PFSK-1 (cell line): ENCODE measurements at regions not wholly inside any gene's neighbourhood (a gene's known extent, or its start where the extent isn't known, plus 50 kb on each side); places are given as distances from the start of the nearest gene placed in this dataset.

ENCODE experiments used
- POLR2AphosphoS5 ChIP-seq: IDR thresholded peaks from 2 replicates; pipeline ENCODE4 v1.6.1; 2012; ENCODE audit warnings: low read depth, mild to moderate bottlenecking, control low read depth, low read length, moderate library complexity
- REST ChIP-seq, 2 experiments: IDR thresholded peaks; 2 replicates each; pipeline versions ENCODE4 v1.6.1 to v1.8.0; 2011 to 2012; ENCODE audit warnings: low read depth in 2 of 2, low read length in 2 of 2, control low read depth in 1 of 2, inconsistent platforms in 1 of 2, mild to moderate bottlenecking in 1 of 2, moderate library complexity in 1 of 2; ENCODE audit not compliant: insufficient read depth in 1 of 2
- SIN3A ChIP-seq: IDR thresholded peaks from 2 replicates; pipeline ENCODE4 v1.6.1; 2012; ENCODE audit warnings: mild to moderate bottlenecking, low read length, moderate library complexity, borderline replicate concordance; ENCODE audit not compliant: insufficient read depth
- TAF1 ChIP-seq: IDR thresholded peaks from 2 replicates; pipeline ENCODE4 v1.6.1; 2012; ENCODE audit warnings: low read length, control low read depth, borderline replicate concordance; ENCODE audit not compliant: insufficient read depth

- no peak for TF ChIP-seq TAF1
- no peak for TF ChIP-seq POLR2AphosphoS5
- no peak for TF ChIP-seq SIN3A
- TF ChIP-seq REST (IDR thresholded peaks at IDR 0.05; ENCODE audit: insufficient read depth in 1 of 2, low read depth in 2 of 2, low read length in 2 of 2): no peak
These were observed 835.0 kb downstream of the GATA3 start for GRCh38 chr10:8889538-8889937.
